ENCODE measurements at regions not wholly inside any gene's neighbourhood (a gene's known extent, or its start where the extent isn't known, plus 50 kb on each side); places are given as distances from the start of the nearest gene placed in this dataset.

DNA sequence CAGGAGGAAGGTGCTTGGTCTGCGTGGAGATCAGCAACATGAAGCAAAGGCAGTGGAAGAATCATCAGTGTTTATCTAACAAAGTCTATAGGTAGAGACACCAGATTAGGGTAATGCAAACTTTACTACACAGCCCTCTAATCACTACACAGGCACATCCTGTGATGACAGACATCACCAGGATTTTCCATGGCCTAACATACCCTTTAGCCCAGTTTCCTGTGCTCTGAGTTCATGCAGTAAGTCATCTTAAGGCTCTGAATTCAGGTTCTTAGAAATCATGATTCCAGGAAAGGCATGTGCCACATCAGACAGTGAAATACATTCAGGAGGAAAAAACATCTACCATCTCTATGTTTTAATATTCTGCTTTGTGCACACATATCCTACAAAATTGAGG is 708.5 kb upstream of the SLC8A1 start:
- H3K27ac ChIP-seq (ENCODE audit: low read depth in 1 of 2, low read length in 2 of 2) = no peak overlapping the region
- H3K36me3 ChIP-seq (ENCODE audit: control insufficient read depth in 4 of 4, insufficient read depth in 3 of 4, low read depth in 1 of 4, low read length in 3 of 4) = no peaks in the 10 kb centered on the region
- no peak overlapping the region for H3K4me3 ChIP-seq (ENCODE audit: low read depth in 1 of 3, low read length in 3 of 3)
- no peaks in the 10 kb centered on the region for H3K9me3 ChIP-seq (ENCODE audit: control insufficient read depth in 4 of 4, low read length in 3 of 4)
- no peaks in the 10 kb centered on the region for H3K4me1 ChIP-seq (ENCODE audit: control insufficient read depth in 4 of 4, insufficient read depth in 4 of 4, low read length in 3 of 4)
- 28% methylated on average over 1 of the region's 1 CpG for WGBS
- no peak for DNase-seq (ENCODE audit: low spot score)
- no peaks in the 10 kb centered on the region for H3K27me3 ChIP-seq (ENCODE audit: control insufficient read depth in 4 of 4, insufficient read depth in 4 of 4, low read length in 3 of 4)
- peak; percentile 10 to 33 for TF ChIP-seq RXRA (IDR thresholded peaks at IDR 0.05)
- no peak for TF ChIP-seq YY1 (IDR thresholded peaks at IDR 0.05)
- TF ChIP-seq, protein P1, sequence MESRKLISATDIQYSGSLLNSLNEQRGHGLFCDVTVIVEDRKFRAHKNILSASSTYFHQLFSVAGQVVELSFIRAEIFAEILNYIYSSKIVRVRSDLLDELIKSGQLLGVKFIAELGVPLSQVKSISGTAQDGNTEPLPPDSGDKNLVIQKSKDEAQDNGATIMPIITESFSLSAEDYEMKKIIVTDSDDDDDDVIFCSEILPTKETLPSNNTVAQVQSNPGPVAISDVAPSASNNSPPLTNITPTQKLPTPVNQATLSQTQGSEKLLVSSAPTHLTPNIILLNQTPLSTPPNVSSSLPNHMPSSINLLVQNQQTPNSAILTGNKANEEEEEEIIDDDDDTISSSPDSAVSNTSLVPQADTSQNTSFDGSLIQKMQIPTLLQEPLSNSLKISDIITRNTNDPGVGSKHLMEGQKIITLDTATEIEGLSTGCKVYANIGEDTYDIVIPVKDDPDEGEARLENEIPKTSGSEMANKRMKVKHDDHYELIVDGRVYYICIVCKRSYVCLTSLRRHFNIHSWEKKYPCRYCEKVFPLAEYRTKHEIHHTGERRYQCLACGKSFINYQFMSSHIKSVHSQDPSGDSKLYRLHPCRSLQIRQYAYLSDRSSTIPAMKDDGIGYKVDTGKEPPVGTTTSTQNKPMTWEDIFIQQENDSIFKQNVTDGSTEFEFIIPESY (IDR thresholded peaks at IDR 0.05) = no peak
- no peak overlapping the region for H3K9ac ChIP-seq (ENCODE audit: low read depth in 1 of 2, low read length in 2 of 2)

DNA sequence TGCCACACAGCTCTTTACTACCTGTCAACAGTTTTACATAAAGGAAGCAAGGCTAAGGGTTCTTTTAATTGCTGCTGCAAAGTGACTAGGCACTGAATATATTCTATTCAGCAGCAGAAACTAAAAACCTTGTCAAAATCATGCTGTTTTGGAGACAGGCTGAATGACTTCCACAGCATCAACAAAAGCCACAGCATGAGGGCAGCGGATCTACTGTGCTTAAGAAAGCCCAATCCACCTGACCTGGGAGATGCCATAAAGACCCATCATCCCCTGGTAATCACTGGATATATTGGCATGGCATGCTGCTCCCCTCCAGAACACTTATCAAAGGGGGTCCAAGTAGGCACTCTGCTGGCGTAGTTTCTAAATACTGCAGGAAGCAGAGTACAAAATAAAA is 715.1 kb upstream of the SLC8A1 start:
- Histone ChIP-seq H3K36me3 (ENCODE audit: control insufficient read depth in 4 of 4, insufficient read depth in 3 of 4, low read depth in 1 of 4, low read length in 3 of 4) (no peaks in the 10 kb centered on the region), H3K27ac (ENCODE audit: low read depth in 1 of 2, low read length in 2 of 2) (no peak overlapping the region), H3K27me3 (ENCODE audit: control insufficient read depth in 4 of 4, insufficient read depth in 4 of 4, low read length in 3 of 4) (no peaks in the 10 kb centered on the region), H3K4me3 (ENCODE audit: low read depth in 1 of 3, low read length in 3 of 3) (no peak overlapping the region), H3K4me1 (ENCODE audit: control insufficient read depth in 4 of 4, insufficient read depth in 4 of 4, low read length in 3 of 4) (no peaks in the 10 kb centered on the region), H3K9me3 (ENCODE audit: control insufficient read depth in 4 of 4, low read length in 3 of 4) (no peaks in the 10 kb centered on the region), H3K9ac (ENCODE audit: low read depth in 1 of 2, low read length in 2 of 2) (no peak overlapping the region)
- 88% methylated on average over 2 of the region's 2 CpGs for WGBS
- no peak for DNase-seq (ENCODE audit: low spot score)
- TF ChIP-seq HNF4G (IDR thresholded peaks at IDR 0.05) = no peak
- TF ChIP-seq HNF4A (conservative IDR thresholded peaks at IDR 0.05) = no peak
- TF ChIP-seq, protein P2, sequence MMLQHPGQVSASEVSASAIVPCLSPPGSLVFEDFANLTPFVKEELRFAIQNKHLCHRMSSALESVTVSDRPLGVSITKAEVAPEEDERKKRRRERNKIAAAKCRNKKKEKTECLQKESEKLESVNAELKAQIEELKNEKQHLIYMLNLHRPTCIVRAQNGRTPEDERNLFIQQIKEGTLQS (IDR thresholded peaks at IDR 0.05) = no peak

DNA sequence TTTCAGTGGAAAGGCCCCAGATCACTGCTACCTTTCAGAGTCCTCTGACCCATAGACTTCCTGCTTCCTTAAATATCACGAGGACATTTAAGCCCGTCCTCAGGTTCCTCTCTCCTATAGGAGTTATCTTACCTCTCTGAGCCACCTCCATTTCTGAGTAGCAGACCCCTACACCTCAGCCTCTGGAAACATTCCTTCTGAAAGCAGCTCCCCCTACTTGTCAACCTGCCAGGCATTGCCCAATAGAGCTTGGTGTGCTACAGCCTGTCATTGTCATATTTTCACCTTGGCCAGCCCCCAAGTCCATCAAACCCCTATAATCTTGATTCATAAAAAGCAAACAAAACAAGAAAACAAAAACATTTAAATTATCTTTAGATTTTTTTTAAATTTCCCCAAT is 717.9 kb upstream of the SLC8A1 start:
- no peak overlapping the region for H3K4me3 ChIP-seq (ENCODE audit: low read depth in 1 of 3, low read length in 3 of 3)
- H3K9ac ChIP-seq (ENCODE audit: low read depth in 1 of 2, low read length in 2 of 2) = no peak overlapping the region
- no peaks in the 10 kb centered on the region for H3K27me3 ChIP-seq (ENCODE audit: control insufficient read depth in 4 of 4, insufficient read depth in 4 of 4, low read length in 3 of 4)
- H3K4me1 ChIP-seq (ENCODE audit: control insufficient read depth in 4 of 4, insufficient read depth in 4 of 4, low read length in 3 of 4) = no peaks in the 10 kb centered on the region
- no peak overlapping the region for H3K27ac ChIP-seq (ENCODE audit: low read depth in 1 of 2, low read length in 2 of 2)
- no peaks in the 10 kb centered on the region for H3K9me3 ChIP-seq (ENCODE audit: control insufficient read depth in 4 of 4, low read length in 3 of 4)
- WGBS = 72% methylated on average over 2 of the region's 2 CpGs
- DNase-seq (ENCODE audit: low spot score) = no peak
- H3K36me3 ChIP-seq (ENCODE audit: control insufficient read depth in 4 of 4, insufficient read depth in 3 of 4, low read depth in 1 of 4, low read length in 3 of 4) = no peaks in the 10 kb centered on the region
- TF ChIP-seq NR2F2 (IDR thresholded peaks at IDR 0.05) = no peak
- TF ChIP-seq, protein P3, sequence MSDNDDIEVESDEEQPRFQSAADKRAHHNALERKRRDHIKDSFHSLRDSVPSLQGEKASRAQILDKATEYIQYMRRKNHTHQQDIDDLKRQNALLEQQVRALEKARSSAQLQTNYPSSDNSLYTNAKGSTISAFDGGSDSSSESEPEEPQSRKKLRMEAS (IDR thresholded peaks at IDR 0.05) = no peak
- TF ChIP-seq, protein P1 (IDR thresholded peaks at IDR 0.05) = no peak
- TF ChIP-seq JUND (IDR thresholded peaks at IDR 0.05) = no peak
- no peak for TF ChIP-seq FOXA2 (IDR thresholded peaks at IDR 0.05)
- TF ChIP-seq, protein P4, sequence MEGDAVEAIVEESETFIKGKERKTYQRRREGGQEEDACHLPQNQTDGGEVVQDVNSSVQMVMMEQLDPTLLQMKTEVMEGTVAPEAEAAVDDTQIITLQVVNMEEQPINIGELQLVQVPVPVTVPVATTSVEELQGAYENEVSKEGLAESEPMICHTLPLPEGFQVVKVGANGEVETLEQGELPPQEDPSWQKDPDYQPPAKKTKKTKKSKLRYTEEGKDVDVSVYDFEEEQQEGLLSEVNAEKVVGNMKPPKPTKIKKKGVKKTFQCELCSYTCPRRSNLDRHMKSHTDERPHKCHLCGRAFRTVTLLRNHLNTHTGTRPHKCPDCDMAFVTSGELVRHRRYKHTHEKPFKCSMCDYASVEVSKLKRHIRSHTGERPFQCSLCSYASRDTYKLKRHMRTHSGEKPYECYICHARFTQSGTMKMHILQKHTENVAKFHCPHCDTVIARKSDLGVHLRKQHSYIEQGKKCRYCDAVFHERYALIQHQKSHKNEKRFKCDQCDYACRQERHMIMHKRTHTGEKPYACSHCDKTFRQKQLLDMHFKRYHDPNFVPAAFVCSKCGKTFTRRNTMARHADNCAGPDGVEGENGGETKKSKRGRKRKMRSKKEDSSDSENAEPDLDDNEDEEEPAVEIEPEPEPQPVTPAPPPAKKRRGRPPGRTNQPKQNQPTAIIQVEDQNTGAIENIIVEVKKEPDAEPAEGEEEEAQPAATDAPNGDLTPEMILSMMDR (IDR thresholded peaks at IDR 0.05; ENCODE audit: low read depth, low read length, missing input control) = no peak
- TF ChIP-seq TAF1 (conservative IDR thresholded peaks at IDR 0.05) = no peak
- no peak for TF ChIP-seq RXRA (IDR thresholded peaks at IDR 0.05)
- no peak for TF ChIP-seq HNF4A (conservative IDR thresholded peaks at IDR 0.05)
- TF ChIP-seq HNF4G (IDR thresholded peaks at IDR 0.05) = no peak
- TF ChIP-seq EGR1 (IDR thresholded peaks at IDR 0.05; ENCODE audit: low read depth in 2 of 2) = no peak
- TF ChIP-seq FOXA1 (IDR thresholded peaks at IDR 0.05) = no peak
- TF ChIP-seq, protein P2 (IDR thresholded peaks at IDR 0.05) = no peak
- no peak for TF ChIP-seq RAD21 (IDR thresholded peaks at IDR 0.05)
